ENCODE measurements at regions not wholly inside any gene's neighbourhood (a gene's known extent, or its start where the extent isn't known, plus 50 kb on each side); places are given as distances from the start of the nearest gene placed in this dataset.

- TF ChIP-seq, protein P1, sequence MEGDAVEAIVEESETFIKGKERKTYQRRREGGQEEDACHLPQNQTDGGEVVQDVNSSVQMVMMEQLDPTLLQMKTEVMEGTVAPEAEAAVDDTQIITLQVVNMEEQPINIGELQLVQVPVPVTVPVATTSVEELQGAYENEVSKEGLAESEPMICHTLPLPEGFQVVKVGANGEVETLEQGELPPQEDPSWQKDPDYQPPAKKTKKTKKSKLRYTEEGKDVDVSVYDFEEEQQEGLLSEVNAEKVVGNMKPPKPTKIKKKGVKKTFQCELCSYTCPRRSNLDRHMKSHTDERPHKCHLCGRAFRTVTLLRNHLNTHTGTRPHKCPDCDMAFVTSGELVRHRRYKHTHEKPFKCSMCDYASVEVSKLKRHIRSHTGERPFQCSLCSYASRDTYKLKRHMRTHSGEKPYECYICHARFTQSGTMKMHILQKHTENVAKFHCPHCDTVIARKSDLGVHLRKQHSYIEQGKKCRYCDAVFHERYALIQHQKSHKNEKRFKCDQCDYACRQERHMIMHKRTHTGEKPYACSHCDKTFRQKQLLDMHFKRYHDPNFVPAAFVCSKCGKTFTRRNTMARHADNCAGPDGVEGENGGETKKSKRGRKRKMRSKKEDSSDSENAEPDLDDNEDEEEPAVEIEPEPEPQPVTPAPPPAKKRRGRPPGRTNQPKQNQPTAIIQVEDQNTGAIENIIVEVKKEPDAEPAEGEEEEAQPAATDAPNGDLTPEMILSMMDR (IDR thresholded peaks at IDR 0.05) = no peak
- no peak for TF ChIP-seq POLR2A (IDR thresholded peaks at IDR 0.05)
Observed at GRCh38 chr5:115424446-115424845, 120.1 kb downstream of the FEM1C start.

All from ovary (tissue), 3 donors.